Neuron (in vitro differentiated cells): ENCODE measurements at regions not wholly inside any gene's neighbourhood (a gene's known extent, or its start where the extent isn't known, plus 50 kb on each side); places are given as distances from the start of the nearest gene placed in this dataset.
"Not testable (repeated sequence)": the region's sequence is repeated elsewhere in the genome, so short reads cannot be mapped to it uniquely, and the experiment has no call there.

Source experiments
- H2AFZ ChIP-seq: one replicate; pipeline ENCODE4 v1.6.1; 2013; ENCODE audit warnings: low read depth, mild to moderate bottlenecking, inconsistent platforms, low read length, moderate library complexity
- H3K27me3 ChIP-seq: one replicate; pipeline ENCODE4 v1.6.1; 2013; ENCODE audit warnings: low read length; ENCODE audit not compliant: insufficient read depth
- H3K36me3 ChIP-seq: one replicate; pipeline ENCODE4 v1.6.1; 2013; ENCODE audit warnings: low read length; ENCODE audit not compliant: insufficient read depth
- H3K4me1 ChIP-seq: one replicate; pipeline ENCODE4 v1.6.1; 2013; ENCODE audit warnings: low read length; ENCODE audit not compliant: insufficient read depth
- H3K4me3 ChIP-seq: 2 replicates; pipeline ENCODE4 v1.5.1; 2013; ENCODE audit warnings: mild to moderate bottlenecking, low read length, moderate library complexity
- H3K9me3 ChIP-seq: one replicate; pipeline ENCODE4 v1.6.1; 2013; ENCODE audit warnings: low read length

GRCh38 chr6:88520445-88520844 lies 354.3 kb upstream of the CNR1 start:
- Histone ChIP-seq H3K4me3 (no peak overlapping the region), H3K9me3 (no peaks in the 10 kb centered on the region), H3K4me1 (peaks cover 8% of the 10 kb centered on the region), H3K36me3 (no peaks in the 10 kb centered on the region), H2AFZ (no peak overlapping the region), H3K27me3 (no peaks in the 10 kb centered on the region)

DNA sequence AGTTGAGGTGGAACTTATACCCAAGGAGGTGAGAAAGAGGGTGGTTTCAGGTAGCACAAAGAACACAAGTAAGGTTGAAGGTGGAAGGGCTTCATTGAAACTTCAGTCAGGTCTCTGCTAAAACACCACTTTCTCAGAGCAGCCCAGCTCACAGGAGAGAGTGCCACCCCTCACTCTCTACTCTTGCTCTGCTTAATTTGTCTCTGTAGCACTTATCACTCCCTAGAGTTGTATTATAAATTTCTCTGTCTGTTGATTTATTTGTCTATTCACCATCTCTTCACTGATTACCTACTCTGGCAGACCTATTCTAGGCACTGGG lies 353.8 kb upstream of the CNR1 start:
- Histone ChIP-seq H2AFZ (no peak overlapping the region), H3K4me3 (no peak overlapping the region), H3K27me3 (no peaks in the 10 kb centered on the region), H3K36me3 (no peaks in the 10 kb centered on the region), H3K4me1 (peaks cover 8% of the 10 kb centered on the region), H3K9me3 (no peaks in the 10 kb centered on the region)

GRCh38 chr6:88519301-88520016 lies 353.3 kb upstream of the CNR1 start:
- no peak overlapping the region for H2AFZ ChIP-seq
- peaks cover 9% of the 10 kb centered on the region for H3K4me1 ChIP-seq
- no peaks in the 10 kb centered on the region for H3K36me3 ChIP-seq
- H3K9me3 ChIP-seq = no peaks in the 10 kb centered on the region
- no peaks in the 10 kb centered on the region for H3K27me3 ChIP-seq
- H3K4me3 ChIP-seq = no peak overlapping the region

DNA sequence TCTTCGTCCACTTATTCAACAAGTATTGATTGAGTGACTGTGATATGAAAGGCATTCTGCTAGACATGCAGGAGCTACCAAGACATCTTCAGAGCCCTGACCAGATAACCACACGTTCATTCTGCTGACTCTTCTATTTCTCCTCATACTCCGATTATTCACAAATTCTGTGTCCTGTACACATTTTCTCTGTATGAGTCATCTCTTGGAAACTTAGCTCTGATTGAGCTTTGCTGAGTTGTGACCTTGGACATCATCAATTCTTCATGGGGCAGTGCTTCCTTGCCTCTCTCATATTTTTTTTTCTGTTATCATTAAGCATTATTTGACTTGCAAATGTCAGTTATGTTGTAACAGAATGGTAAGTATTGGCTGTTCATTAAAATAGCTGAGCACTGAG lies 351.6 kb upstream of the CNR1 start:
- H3K36me3 ChIP-seq = no peaks in the 10 kb centered on the region

DNA sequence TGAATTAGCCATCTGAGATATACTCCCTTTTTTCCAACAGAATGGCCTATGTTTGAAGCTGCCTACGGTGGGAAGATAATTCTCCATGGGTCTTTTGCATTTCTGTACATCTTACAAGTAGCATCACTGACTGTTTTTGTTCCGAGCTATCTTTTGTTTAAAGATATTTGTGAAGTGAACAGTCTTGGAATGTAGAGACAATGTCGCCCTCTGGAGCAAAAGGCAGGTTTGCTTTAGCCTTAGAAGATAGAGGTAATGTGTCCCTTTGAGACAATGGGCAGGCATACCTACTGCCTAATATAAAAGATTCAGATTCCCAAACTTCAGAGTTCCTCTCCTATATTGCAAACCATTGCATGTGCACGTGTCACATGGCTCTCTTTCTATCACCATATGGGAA lies 347.8 kb upstream of the CNR1 start:
- H3K4me3 ChIP-seq = no peak overlapping the region
- peaks cover 16% of the 10 kb centered on the region for H3K4me1 ChIP-seq
- H3K27me3 ChIP-seq = no peaks in the 10 kb centered on the region
- H3K36me3 ChIP-seq = no peaks in the 10 kb centered on the region
- H2AFZ ChIP-seq = no peak overlapping the region
- H3K9me3 ChIP-seq = no peaks in the 10 kb centered on the region

More for the DNA sequence above, 351.6 kb upstream of the CNR1 start:
- no peak overlapping the region for H2AFZ ChIP-seq
- H3K9me3 ChIP-seq = no peaks in the 10 kb centered on the region
- H3K4me1 ChIP-seq = peaks cover 21% of the 10 kb centered on the region
- H3K4me3 ChIP-seq = no peak overlapping the region
- H3K27me3 ChIP-seq = no peaks in the 10 kb centered on the region

- H3K4me3 ChIP-seq = no peak overlapping the region
- H3K36me3 ChIP-seq = no peaks in the 10 kb centered on the region
- H3K27me3 ChIP-seq = no peaks in the 10 kb centered on the region
- peaks cover 15% of the 10 kb centered on the region for H3K4me1 ChIP-seq
- no peaks in the 10 kb centered on the region for H3K9me3 ChIP-seq
- H2AFZ ChIP-seq = no peak overlapping the region
Observed at GRCh38 chr6:88513471-88513870, 347.3 kb upstream of the CNR1 start.

DNA sequence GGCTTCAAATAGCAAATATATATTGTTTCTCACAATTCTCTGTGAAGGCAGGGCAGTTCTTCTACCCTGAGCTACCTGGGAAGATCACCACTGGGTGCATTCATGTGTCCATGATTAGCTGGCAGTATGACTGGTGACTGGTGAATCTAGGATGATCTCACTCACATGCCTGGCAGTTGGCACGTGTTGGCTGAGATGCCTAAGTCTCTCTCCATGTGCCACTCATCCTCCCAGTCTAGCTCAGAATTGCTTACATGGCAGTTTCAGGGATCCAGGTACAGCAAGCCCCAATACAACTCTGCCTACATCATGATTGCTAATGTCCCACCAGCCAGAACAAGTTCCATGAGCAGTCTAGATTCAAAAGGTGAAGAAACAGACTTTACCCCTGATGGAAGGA lies 346.8 kb upstream of the CNR1 start:
- Histone ChIP-seq H3K4me3 (no peak overlapping the region), H3K9me3 (no peaks in the 10 kb centered on the region)

DNA sequence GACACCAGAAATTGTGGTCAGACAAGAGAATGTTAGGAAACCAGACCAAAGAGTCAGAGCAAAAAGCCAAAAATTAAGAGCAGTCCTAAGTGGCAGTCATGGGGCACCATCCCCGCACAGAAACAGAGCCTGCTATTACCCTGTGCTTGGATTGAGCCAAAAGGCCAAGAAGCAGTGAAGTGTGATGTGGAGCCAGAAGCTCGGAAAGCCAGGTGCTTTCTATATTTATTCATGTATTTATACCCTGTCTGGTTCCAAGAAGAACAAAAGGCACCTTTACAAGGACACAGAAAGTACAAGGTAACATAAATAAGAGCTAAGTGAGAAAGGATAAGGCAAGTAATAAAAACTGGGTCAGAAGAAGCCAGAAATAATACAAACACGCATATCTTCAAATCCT lies 336.2 kb upstream of the CNR1 start:
- Histone ChIP-seq H3K9me3 (peaks cover 1% of the 10 kb centered on the region), H3K4me1 (no peaks in the 10 kb centered on the region), H2AFZ (no peak overlapping the region), H3K27me3 (no peaks in the 10 kb centered on the region), H3K4me3 (no peak overlapping the region), H3K36me3 (no peaks in the 10 kb centered on the region)

More for the DNA sequence above, 346.8 kb upstream of the CNR1 start:
- Histone ChIP-seq H3K4me1 (peaks cover 15% of the 10 kb centered on the region), H2AFZ (no peak overlapping the region), H3K36me3 (no peaks in the 10 kb centered on the region), H3K27me3 (no peaks in the 10 kb centered on the region)

GRCh38 chr6:88499845-88500699 lies 333.9 kb upstream of the CNR1 start:
- Histone ChIP-seq H3K4me1 (no peaks in the 10 kb centered on the region), H3K27me3 (no peaks in the 10 kb centered on the region), H3K36me3 (no peaks in the 10 kb centered on the region), H2AFZ (no peak overlapping the region), H3K4me3 (no peak overlapping the region), H3K9me3 (peaks cover 1% of the 10 kb centered on the region)

- Histone ChIP-seq H3K4me3 (no peak overlapping the region), H3K9me3 (no peaks in the 10 kb centered on the region), H2AFZ (no peak overlapping the region), H3K36me3 (no peaks in the 10 kb centered on the region), H3K27me3 (no peaks in the 10 kb centered on the region), H3K4me1 (peaks cover 3% of the 10 kb centered on the region)
Observed at GRCh38 chr6:88499436-88499835, 333.3 kb upstream of the CNR1 start.

GRCh38 chr6:88497403-88497802 lies 331.3 kb upstream of the CNR1 start:
- not testable (repeated sequence) for H3K27me3 ChIP-seq, H3K4me1 ChIP-seq, H2AFZ ChIP-seq, H3K36me3 ChIP-seq, H3K9me3 ChIP-seq, H3K4me3 ChIP-seq

DNA sequence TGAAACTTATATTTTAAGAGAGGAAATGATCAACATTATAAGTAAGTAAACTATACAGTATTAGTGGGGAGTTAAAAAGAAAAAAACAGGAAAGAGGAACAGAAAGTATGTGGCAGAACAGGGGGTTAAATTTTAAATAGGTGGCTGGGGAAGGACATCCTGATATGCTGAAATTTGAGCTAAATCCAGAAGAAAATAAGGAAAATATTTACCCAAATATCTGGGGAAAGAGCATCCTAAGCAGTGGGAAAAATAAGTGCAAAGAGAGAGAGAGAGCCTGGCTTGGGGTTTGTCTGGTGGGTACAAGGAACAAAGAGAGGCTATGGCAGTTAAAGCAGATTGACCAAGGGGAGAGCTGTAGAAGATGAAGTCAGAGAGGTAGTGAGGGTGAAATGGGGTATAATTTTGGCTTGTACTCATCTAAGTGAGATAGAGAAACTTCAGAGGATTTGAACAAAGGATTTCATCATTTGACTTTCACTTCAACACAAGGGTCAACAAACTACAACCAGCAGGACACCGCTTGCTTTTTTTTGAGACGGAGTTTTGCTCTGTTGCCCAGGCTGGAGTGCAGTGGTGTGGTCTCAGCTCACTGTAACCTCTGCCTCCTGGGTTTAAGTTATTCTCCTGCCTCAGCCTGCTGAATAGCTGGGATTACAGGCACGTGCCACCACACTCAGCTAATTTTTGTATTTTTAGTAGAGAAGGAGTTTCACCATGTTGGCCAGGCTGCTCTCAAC lies 328.4 kb upstream of the CNR1 start:
- Histone ChIP-seq H2AFZ (no peak overlapping the region), H3K36me3 (no peaks in the 10 kb centered on the region), H3K4me3 (no peak overlapping the region), H3K27me3 (no peaks in the 10 kb centered on the region), H3K4me1 (peaks cover 10% of the 10 kb centered on the region), H3K9me3 (no peaks in the 10 kb centered on the region)

- Histone ChIP-seq H3K9me3 (no peaks in the 10 kb centered on the region), H3K27me3 (no peaks in the 10 kb centered on the region), H3K36me3 (no peaks in the 10 kb centered on the region), H2AFZ (no peak overlapping the region), H3K4me3 (no peak overlapping the region), H3K4me1 (peaks cover 10% of the 10 kb centered on the region)
Observed at GRCh38 chr6:88493717-88494116, 327.6 kb upstream of the CNR1 start.
